ENCODE measurements at regions not wholly inside any gene's neighbourhood (a gene's known extent, or its start where the extent isn't known, plus 50 kb on each side); places are given as distances from the start of the nearest gene placed in this dataset.

DNA sequence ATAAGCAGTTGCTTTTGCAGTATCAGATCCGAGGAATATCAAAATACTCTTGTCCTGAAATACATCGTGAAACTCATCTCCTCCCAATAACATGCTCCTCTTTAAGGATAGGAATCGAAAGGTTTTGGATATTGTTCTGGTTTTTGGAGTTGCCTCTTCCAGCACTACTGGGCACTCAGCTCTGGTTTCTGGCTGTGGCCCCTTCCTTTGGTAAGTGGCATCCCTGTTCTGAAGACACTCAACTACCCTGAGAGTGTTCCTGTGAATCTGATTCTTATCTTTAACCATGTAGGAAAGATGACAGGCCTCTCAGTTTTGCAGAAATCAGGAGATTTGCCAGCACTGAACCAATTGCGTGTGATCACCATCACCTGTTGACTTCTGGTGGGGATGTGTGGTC is 327.5 kb upstream of the TBL1XR1 start:
- no peak overlapping the region for H3K4me3 Mint-ChIP-seq
- CTCF ChIA-PET: no interaction called here
- intact Hi-C loops (cut with micrococcal nuclease): no loop called here
- no peak for DNase-seq
- peaks cover 2% of the 10 kb centered on the region for H3K9me3 Mint-ChIP-seq
- peaks cover 8% of the 10 kb centered on the region for H3K4me1 Mint-ChIP-seq (ENCODE audit: low read depth)
- no peak overlapping the region for H3K27ac Mint-ChIP-seq
- no peaks in the 10 kb centered on the region for H3K36me3 Mint-ChIP-seq (ENCODE audit: low read depth)
- H3K27me3 Mint-ChIP-seq (ENCODE audit: low read depth): no peaks in the 10 kb centered on the region

DNA sequence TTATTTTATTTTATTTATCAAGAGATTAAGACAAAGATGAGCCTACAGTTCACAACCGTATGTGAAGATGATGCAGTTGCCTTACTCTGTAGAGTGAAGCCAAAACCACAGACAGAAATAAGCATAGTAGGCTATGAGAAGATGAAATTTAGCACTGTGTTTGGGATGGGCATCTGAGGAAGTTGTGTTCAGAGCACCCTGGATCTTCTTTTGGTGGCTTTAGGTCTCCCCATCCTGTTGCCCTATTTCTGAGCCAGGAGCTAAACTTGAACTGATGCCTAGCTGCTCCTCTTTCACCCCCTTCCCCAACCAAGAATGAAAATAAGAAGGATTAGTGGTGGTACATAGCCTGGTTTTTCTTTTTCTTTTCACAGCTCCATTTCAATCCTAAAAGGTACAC is 328.1 kb upstream of the TBL1XR1 start:
- H3K36me3 Mint-ChIP-seq (ENCODE audit: low read depth): no peaks in the 10 kb centered on the region
- peaks cover 2% of the 10 kb centered on the region for H3K9me3 Mint-ChIP-seq
- intact Hi-C loops (cut with micrococcal nuclease): no loop called here
- no peaks in the 10 kb centered on the region for H3K27me3 Mint-ChIP-seq (ENCODE audit: low read depth)
- peaks cover 8% of the 10 kb centered on the region for H3K4me1 Mint-ChIP-seq (ENCODE audit: low read depth)
- H3K27ac Mint-ChIP-seq: no peak overlapping the region
- no peak for DNase-seq
- CTCF ChIA-PET: interaction anchor here (1.0 kb wide), 1 partner anchor 9 kb away, joined by 6 read pairs; no protein-coding TSS in a partner anchor
- H3K4me3 Mint-ChIP-seq: no peak overlapping the region

DNA sequence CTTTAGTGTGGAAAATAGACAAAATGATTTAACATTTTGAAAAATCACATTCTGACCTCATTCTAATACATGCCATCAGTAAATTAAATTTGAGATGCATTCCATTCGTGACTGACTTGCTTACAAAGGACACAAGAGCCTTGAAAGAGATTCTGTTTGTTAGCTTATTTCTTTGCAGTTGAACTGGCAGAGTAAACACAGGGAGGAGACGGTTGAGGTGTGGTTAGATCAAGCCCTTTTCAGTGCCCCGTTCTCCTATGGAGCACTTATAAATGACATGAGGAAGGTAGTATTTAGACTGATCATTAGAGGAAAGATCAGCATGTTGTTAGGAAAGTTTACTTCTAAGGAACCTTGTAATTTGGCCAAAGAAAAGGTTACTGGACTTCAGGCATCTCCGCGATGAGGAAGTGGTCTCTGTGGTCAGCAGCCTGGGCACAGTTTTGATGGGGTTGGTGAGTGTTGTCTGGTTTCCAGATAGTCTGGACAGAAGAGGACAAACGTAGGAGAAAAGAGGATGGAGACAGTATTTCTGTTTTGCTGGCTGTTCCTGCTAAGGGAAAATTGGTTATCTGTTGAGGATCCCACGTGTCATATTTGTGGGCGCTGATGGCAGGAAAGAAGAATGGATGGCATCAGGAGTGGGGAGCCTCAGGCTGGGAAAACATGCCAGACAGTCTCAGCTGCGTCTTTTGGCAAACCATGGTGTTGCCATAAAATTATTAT is 328.9 kb upstream of the TBL1XR1 start:
- H3K9me3 Mint-ChIP-seq: peaks cover 2% of the 10 kb centered on the region
- H3K4me3 Mint-ChIP-seq: no peak overlapping the region
- H3K27me3 Mint-ChIP-seq (ENCODE audit: low read depth): no peaks in the 10 kb centered on the region
- H3K4me1 Mint-ChIP-seq (ENCODE audit: low read depth): peaks cover 8% of the 10 kb centered on the region
- intact Hi-C loops (cut with micrococcal nuclease): no loop called here
- no peak overlapping the region for H3K27ac Mint-ChIP-seq
- DNase-seq: no peak
- CTCF ChIA-PET: interaction anchor here (1.0 kb wide), 1 partner anchor 10 kb away, joined by 6 read pairs; no protein-coding TSS in a partner anchor
- H3K36me3 Mint-ChIP-seq (ENCODE audit: low read depth): no peaks in the 10 kb centered on the region

DNA sequence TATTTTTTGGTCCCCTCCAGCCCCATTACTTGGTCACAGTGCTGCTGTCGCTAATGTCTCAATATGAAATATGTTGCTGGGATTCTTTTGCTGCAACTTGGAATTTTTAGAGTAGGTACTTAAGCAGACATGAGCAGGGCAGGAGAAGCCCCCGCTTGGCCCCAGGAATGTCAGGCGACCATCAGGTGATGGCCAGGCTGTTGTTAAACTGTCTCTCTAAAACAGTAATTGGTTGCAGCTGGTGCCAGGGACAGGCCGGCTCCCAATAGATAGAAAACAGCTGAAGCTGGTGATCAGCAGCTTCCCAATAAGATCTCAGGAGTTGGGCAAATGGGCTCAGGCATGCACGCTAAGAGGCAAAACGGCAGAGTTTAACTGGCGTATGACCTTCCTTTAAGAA is 329.9 kb upstream of the TBL1XR1 start:
- Mint-ChIP-seq H3K27me3 (ENCODE audit: low read depth) (no peaks in the 10 kb centered on the region), H3K4me1 (ENCODE audit: low read depth) (peaks cover 8% of the 10 kb centered on the region), H3K9me3 (peaks cover 2% of the 10 kb centered on the region), H3K4me3 (no peak overlapping the region), H3K27ac (no peak overlapping the region), H3K36me3 (ENCODE audit: low read depth) (no peaks in the 10 kb centered on the region)
- intact Hi-C loops (cut with micrococcal nuclease): no loop called here
- CTCF ChIA-PET: no interaction called here
- no peak for DNase-seq

DNA sequence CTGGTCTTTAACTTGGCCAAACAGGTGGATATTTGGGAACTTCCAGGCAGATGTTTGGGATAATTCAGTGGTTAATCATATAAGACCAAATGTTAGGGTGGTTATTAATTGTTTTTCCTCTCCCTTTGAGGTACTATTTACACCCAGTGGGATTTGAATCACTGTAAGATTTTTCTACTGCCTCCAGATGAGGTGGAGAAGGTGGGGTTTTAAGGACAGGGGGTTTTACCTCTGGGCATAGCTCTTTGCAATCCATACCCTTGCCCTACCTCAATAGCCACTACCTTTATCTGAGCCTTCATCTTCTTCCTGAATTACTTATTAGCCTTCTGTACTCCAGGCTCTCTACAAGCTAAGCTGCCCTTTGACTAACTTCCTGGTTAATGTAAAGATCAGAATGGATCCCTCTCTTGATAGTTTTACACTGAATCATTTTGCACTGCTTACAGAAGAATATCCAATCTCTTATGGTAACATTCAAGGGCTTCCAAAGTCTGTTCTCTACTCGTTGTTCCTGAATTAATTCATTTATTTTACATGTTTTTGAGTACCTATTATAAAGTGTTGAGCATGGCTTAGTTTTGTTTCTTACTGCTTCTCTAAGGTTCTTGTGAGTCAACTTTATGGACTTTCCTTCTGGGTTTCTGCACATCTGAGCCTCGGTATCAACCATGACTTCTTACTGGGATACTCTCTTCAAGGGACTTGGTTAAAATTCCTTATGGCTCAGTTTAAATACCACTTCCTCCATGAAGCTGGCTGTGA is 331.2 kb upstream of the TBL1XR1 start:
- H3K27me3 Mint-ChIP-seq (ENCODE audit: low read depth): no peaks in the 10 kb centered on the region
- CTCF ChIA-PET: no interaction called here
- H3K4me1 Mint-ChIP-seq (ENCODE audit: low read depth): peaks cover 8% of the 10 kb centered on the region
- DNase-seq: no peak
- no peak overlapping the region for H3K4me3 Mint-ChIP-seq
- H3K36me3 Mint-ChIP-seq (ENCODE audit: low read depth): no peaks in the 10 kb centered on the region
- H3K27ac Mint-ChIP-seq: no peak overlapping the region
- intact Hi-C loops (cut with micrococcal nuclease): no loop called here
- peaks cover 2% of the 10 kb centered on the region for H3K9me3 Mint-ChIP-seq

DNA sequence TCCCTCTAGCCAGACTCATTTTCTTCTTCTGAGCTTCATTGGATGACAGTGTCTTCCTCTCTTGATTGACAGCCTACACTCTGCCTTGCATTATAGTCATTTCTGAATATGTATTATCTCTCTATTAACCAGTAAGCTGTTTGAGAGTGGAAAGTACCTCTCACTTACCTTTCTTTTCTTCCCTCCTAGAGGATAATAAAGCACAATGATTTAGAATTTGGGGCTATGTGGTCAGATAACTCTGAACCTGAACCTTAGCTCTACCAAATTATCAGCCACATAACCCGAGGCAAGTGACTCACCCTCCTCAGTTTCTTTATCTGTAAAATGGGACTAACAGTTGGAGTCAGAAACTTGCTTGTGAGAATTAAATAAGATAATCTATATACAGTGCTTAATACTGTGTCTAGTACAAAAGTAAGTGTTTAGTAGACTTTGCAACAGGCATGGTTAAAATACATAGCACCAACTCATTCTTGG is 331.8 kb upstream of the TBL1XR1 start:
- CTCF ChIA-PET: interaction anchor here (0.6 kb wide), 1 partner anchor 9 kb away, joined by 3 read pairs; no protein-coding TSS in a partner anchor
- H3K36me3 Mint-ChIP-seq (ENCODE audit: low read depth): no peaks in the 10 kb centered on the region
- peaks cover 7% of the 10 kb centered on the region for H3K4me1 Mint-ChIP-seq (ENCODE audit: low read depth)
- intact Hi-C loops (cut with micrococcal nuclease): no loop called here
- H3K9me3 Mint-ChIP-seq: peaks cover 2% of the 10 kb centered on the region
- no peak overlapping the region for H3K27ac Mint-ChIP-seq
- no peak overlapping the region for H3K4me3 Mint-ChIP-seq
- H3K27me3 Mint-ChIP-seq (ENCODE audit: low read depth): no peaks in the 10 kb centered on the region
- no peak for DNase-seq

DNA sequence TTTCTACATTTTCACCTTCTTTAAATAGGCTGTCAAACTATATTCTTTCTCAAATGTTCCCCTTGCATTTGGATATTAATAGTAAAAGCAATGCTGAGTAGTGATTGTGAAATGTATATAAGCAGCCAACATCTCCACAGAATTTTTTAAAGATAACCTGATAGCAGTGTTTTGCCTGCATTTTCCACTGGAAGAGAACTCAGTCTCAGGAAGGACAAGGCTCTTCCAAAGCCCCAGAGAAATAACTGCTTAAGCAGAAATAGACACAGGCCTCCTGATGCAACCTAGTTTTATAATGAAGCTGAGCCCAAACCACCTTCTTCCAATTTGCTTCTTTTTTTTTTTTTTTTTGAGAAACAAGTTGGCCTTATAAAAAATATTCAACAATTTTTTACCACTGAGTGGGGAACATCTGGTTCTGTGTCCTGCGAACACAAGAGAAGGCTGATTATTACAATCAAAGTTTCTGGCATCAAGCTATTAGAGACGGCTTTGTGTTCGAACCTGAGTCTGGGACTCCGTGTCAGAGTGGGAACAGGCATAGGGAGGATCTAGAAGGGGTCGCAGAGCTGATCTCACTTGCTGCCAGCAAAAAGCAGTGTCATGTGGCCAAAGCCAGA is 332.5 kb upstream of the TBL1XR1 start:
- intact Hi-C loops (cut with micrococcal nuclease): no loop called here
- H3K27ac Mint-ChIP-seq: no peak overlapping the region
- peaks cover 2% of the 10 kb centered on the region for H3K9me3 Mint-ChIP-seq
- H3K27me3 Mint-ChIP-seq (ENCODE audit: low read depth): no peaks in the 10 kb centered on the region
- peaks cover 4% of the 10 kb centered on the region for H3K4me1 Mint-ChIP-seq (ENCODE audit: low read depth)
- no peak overlapping the region for H3K4me3 Mint-ChIP-seq
- no peak for DNase-seq
- CTCF ChIA-PET: interaction anchor here (0.6 kb wide), 1 partner anchor 8 kb away, joined by 3 read pairs; no protein-coding TSS in a partner anchor
- H3K36me3 Mint-ChIP-seq (ENCODE audit: low read depth): no peaks in the 10 kb centered on the region

DNA sequence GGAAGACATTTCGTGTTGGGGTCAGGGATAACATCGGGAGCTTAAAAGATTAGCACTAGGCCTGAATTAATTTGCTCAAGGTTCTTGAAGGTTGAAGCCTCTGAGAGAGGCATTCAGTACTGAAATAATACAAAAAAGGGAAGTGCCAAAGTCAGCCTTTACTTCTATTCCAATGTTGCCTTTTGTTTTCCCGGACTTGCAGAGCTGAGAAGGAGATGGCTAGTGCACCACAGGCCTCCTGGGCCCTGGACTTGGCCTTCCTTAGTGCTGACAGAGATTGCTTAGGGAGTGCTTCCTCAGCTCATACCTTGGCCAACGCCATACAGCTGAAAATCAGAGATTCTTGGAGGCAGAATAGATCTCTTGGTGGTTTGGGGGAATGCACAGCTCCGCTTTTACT is 333.6 kb upstream of the TBL1XR1 start:
- intact Hi-C loops (cut with micrococcal nuclease): no loop called here
- DNase-seq: no peak
- Mint-ChIP-seq H3K27me3 (ENCODE audit: low read depth) (no peaks in the 10 kb centered on the region), H3K27ac (no peak overlapping the region), H3K9me3 (no peaks in the 10 kb centered on the region), H3K36me3 (ENCODE audit: low read depth) (no peaks in the 10 kb centered on the region), H3K4me3 (no peak overlapping the region), H3K4me1 (ENCODE audit: low read depth) (peaks cover 4% of the 10 kb centered on the region)
- CTCF ChIA-PET: interaction anchor here (0.5 kb wide), 1 partner anchor 126 kb away, joined by 3 read pairs; no protein-coding TSS in a partner anchor

DNA sequence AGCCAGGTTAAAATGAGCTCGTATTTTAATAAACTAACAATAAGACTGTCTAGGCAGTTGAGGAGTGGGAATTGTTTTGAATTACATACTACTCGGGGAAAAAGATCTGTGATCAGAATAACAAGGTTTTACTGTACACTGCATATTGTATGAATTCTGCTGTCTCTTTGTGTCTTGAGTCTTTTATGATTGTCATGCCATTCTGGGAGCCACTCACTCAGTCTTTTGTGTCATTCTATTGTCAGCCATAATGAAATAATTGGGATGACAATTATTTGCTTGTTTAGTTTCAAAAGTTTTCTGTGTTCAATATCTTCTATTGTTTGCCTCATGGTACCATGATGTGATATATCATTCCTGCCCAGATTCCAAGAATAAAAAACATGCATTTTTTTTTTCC is 339.6 kb upstream of the TBL1XR1 start:
- Mint-ChIP-seq H3K4me3 (no peak overlapping the region), H3K36me3 (ENCODE audit: low read depth) (no peaks in the 10 kb centered on the region), H3K9me3 (no peaks in the 10 kb centered on the region), H3K4me1 (ENCODE audit: low read depth) (peaks cover 27% of the 10 kb centered on the region), H3K27ac (no peak overlapping the region), H3K27me3 (ENCODE audit: low read depth) (no peaks in the 10 kb centered on the region)
- CTCF ChIA-PET: no interaction called here
- DNase-seq: no peak
- intact Hi-C loops (cut with micrococcal nuclease): loop anchor here (5.0 kb wide), 2 partner anchors 335 to 460 kb away; no protein-coding TSS in a partner anchor

DNA sequence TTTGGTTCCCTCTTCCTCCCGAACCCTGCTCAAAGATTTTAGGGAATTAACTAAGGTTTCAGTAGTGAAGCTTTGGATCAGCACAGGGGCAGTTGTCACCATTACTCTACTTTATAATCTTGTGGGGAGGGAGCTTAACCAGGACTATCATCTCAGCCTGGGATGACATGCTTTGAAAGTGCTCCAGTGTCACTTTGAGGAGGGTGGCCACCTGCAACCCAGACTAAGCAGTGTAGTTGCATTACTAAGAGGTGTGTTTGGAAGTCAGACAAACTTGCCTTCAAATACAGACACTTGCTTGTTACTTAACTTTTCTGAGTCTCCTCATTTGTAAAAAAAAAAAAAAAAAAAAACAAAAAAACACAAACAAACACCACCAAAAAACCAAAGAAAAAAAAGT is 340.3 kb upstream of the TBL1XR1 start:
- peaks cover 27% of the 10 kb centered on the region for H3K4me1 Mint-ChIP-seq (ENCODE audit: low read depth)
- no peaks in the 10 kb centered on the region for H3K9me3 Mint-ChIP-seq
- no peak overlapping the region for H3K27ac Mint-ChIP-seq
- H3K4me3 Mint-ChIP-seq: no peak overlapping the region
- DNase-seq: no peak
- CTCF ChIA-PET: interaction anchor here (0.6 to 1.0 kb wide), 3 partner anchors 8 to 120 kb away, joined by 3 to 4 read pairs (median 3); no protein-coding TSS in a partner anchor
- H3K27me3 Mint-ChIP-seq (ENCODE audit: low read depth): no peaks in the 10 kb centered on the region
- no peaks in the 10 kb centered on the region for H3K36me3 Mint-ChIP-seq (ENCODE audit: low read depth)
- intact Hi-C loops (cut with micrococcal nuclease): loop anchor here (5.0 kb wide), 2 partner anchors 335 to 460 kb away; no protein-coding TSS in a partner anchor

DNA sequence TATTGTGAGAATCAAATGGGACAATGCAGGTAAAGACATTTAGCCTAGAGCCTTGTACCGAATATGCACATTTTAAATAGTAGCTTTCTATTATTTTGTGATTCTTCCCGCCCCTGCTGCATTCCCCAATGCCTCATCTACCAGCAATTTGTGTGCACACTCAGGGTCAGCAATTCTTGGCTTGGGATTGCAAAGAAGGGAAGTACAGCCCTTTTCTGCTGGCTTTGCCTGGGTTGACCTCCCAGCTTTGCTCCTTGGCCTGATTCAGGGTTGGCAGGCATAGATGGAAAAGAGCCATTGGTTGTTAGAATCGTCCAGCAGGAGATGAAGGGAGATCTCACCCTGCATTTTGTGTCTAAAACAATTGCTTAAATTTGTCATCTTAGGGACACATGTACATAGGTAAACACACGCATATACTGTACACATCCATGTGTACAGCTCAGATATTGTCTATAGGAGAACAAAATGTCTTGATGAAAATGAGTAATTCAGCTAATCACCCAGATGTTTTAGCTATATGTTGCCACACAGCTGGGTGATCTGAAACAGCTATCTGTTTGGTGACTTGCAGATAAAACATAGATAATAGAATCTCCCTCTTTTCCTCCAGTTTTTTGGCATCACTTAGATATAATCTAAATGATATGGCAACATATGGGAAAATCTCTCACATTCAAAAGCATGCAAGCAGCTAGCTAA is 340.9 kb upstream of the TBL1XR1 start:
- Mint-ChIP-seq H3K27me3 (ENCODE audit: low read depth) (no peaks in the 10 kb centered on the region), H3K27ac (no peak overlapping the region), H3K36me3 (ENCODE audit: low read depth) (no peaks in the 10 kb centered on the region), H3K4me3 (peak overlapping the region; percentile 4), H3K4me1 (ENCODE audit: low read depth) (peaks cover 27% of the 10 kb centered on the region), H3K9me3 (no peaks in the 10 kb centered on the region)
- intact Hi-C loops (cut with micrococcal nuclease): loop anchor here (5.0 kb wide), 2 partner anchors 336 to 459 kb away; no protein-coding TSS in a partner anchor
- no peak for DNase-seq
- CTCF ChIA-PET: interaction anchor here (0.6 to 1.0 kb wide), 4 partner anchors 9 to 121 kb away, joined by 3 to 4 read pairs (median 3); no protein-coding TSS in a partner anchor
